HS-27A (cell line): ENCODE measurements at regions not wholly inside any gene's neighbourhood (a gene's known extent, or its start where the extent isn't known, plus 50 kb on each side); places are given as distances from the start of the nearest gene placed in this dataset.

Experiments used
- DNase-seq: peaks from one replicate; pipeline ENCODE4 v3.0.0-alpha.2; 2012; ENCODE audit warnings: low read depth, missing footprints

- no peak for DNase-seq
Measured at GRCh38 chr5:159855476-159856191, 60.6 kb upstream of the ADRA1B start.

- no peak for DNase-seq
Measured at GRCh38 chr5:159858871-159859270, 57.4 kb upstream of the ADRA1B start.

- DNase-seq: no peak
Measured at GRCh38 chr5:159861086-159861485, 55.2 kb upstream of the ADRA1B start.

- no peak for DNase-seq
Measured at GRCh38 chr5:159864885-159865691, 51.2 kb upstream of the ADRA1B start.

GRCh38 chr5:159866093-159866492 is 50.2 kb upstream of the ADRA1B start:
- no peak for DNase-seq
